ENCODE measurements at regions not wholly inside any gene's neighbourhood (a gene's known extent, or its start where the extent isn't known, plus 50 kb on each side); places are given as distances from the start of the nearest gene placed in this dataset.
A peak's percentile ranks its signal among the peaks of the same experiment; 100 is the strongest.

DNA sequence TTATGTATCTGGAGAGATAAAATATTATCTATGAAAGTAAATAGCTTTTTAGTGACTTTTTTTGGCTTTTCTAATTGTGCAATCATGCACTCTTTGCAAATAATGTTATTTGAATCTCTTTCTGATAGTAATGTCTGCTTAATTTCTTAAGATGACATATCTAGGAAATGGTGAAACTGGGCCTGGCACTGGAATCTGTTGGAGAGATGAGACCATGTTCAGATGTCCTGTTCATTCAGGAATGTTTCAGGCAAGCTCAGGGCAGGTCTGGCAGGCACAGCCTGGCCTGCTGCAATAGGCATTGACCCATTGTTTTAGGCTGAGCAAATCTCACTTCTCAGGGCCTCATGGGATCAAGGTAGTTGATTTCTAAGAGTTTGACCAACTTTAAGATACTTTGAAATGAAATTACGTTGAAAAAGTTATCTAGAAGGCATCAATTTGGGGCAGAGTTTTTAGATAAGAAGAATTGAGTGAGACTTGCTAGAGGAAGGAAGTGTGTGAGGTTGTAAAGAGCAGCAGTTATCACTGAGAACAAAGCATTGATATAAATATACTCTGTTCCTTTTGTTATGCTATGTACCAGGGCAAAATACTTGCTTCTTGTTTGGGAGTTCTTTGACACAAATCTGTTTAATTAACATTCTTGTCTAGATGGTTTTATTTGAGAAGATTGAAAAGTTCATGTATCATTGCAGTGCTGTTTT lies 133.0 kb upstream of the LEF1 start:
- H3K27ac ChIP-seq: peak overlapping the region; percentile 53
- TF ChIP-seq, protein P1, sequence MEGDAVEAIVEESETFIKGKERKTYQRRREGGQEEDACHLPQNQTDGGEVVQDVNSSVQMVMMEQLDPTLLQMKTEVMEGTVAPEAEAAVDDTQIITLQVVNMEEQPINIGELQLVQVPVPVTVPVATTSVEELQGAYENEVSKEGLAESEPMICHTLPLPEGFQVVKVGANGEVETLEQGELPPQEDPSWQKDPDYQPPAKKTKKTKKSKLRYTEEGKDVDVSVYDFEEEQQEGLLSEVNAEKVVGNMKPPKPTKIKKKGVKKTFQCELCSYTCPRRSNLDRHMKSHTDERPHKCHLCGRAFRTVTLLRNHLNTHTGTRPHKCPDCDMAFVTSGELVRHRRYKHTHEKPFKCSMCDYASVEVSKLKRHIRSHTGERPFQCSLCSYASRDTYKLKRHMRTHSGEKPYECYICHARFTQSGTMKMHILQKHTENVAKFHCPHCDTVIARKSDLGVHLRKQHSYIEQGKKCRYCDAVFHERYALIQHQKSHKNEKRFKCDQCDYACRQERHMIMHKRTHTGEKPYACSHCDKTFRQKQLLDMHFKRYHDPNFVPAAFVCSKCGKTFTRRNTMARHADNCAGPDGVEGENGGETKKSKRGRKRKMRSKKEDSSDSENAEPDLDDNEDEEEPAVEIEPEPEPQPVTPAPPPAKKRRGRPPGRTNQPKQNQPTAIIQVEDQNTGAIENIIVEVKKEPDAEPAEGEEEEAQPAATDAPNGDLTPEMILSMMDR (conservative IDR thresholded peaks at IDR 0.05): no peak

DNA sequence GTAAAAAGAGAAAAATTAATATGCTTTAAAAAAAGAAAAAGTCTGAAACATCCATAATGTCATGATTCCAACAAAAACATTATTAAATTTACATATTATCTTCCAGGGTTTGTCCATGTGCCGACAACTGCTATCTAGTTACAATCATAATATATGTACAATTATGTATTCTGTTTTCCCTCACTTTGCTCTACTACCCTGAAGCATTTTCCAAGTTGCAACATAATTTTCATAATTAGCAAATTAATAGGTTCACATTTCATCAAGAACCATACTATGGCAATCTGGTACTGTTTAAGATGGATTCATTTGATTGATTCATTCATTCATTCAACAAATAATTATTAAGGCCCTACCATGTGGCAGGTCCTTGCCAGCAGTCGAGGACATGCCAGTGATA lies 128.9 kb upstream of the LEF1 start:
- no peak overlapping the region for H3K27ac ChIP-seq
- TF ChIP-seq, protein P1 (conservative IDR thresholded peaks at IDR 0.05): no peak

DNA sequence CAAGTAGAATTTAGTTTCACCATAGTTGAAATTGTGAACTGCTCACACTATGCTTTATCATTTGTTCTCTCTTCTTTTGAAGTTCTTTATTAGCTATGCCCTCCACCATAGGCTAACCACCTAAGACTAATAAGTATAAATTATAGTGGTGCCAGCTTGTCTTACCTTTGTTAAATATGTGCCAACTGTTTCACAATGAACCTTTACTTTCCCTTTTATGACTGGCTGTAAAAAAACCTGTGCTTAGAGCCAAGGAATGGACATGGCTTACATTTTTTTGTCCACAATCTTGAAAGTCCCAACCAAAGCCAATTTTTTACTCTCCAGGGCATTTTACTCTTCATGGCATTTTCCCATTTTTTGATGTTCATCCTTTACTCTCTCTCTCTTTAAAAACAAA lies 123.5 kb upstream of the LEF1 start:
- peak overlapping the region; percentile 78 for H3K27ac ChIP-seq
- TF ChIP-seq, protein P1 (conservative IDR thresholded peaks at IDR 0.05): no peak

DNA sequence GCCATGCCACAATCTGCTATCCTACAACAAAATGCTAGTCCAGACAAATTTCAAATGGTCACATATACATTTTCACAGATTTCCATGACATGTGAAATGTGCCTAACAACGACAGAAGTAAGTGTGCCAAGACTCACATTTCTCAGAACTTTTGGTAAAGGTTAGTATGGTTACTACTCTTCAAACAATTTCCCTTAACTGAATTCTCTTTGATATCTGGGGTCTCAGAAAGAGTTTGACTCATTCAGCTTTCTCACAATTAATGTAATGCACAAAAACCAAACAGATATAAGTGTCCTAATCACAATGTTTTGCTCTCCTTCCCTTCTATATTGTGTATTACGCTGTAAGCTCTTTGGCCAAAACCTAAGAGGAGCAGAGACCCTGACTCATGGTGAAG lies 122.4 kb upstream of the LEF1 start:
- H3K27ac ChIP-seq: peak overlapping the region; percentile 78
- TF ChIP-seq, protein P1 (conservative IDR thresholded peaks at IDR 0.05): no peak

DNA sequence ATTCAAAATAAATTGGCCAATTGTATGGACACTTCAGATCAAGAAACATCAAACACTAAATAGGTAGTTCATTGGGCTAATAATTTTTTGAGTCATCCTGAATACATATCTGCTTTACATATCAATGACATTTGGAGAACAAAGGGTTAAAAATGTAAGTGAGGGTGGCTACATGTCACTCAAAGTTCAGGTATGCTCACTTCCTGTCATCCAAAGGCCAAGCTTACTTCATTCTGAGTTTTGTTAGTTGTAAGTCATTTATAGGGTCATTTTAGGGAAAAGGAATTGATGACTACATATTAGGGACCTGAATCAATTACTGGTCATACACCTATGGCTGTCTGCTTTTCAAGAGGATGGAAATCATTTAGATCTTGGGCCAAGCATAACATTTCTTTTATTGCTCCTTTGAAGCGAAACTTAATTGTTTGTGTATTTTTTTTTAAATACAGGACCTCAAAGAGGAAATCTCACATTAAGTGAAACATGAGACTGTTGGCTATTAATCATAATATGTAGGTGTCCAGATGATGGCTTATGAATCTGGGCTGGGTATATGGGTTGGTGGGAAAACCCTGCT lies 119.2 kb upstream of the LEF1 start:
- TF ChIP-seq, protein P1 (conservative IDR thresholded peaks at IDR 0.05): no peak
- H3K27ac ChIP-seq: peak overlapping the region; percentile 16; the same call in 1 of the 2 replicates

DNA sequence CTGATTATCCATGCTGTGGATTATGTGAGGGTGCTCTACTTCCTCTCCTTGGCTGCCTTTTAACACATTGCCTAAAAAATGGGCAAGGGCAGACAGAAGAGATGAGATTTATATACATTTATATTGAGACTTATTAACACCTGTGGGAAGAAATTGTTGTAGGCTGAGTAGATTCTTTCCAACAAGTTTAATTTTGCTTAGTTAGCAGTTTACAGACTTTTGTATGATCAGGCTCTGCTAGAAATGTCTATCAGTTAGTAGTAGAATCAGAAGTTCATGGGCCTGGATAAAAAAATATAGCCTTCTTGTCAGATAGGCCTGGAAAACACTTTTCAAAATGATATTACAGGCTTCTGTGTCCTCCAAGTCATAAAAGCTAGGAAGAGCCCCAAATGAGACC lies 111.3 kb upstream of the LEF1 start:
- no peak overlapping the region for H3K27ac ChIP-seq
- TF ChIP-seq, protein P1 (conservative IDR thresholded peaks at IDR 0.05): no peak

DNA sequence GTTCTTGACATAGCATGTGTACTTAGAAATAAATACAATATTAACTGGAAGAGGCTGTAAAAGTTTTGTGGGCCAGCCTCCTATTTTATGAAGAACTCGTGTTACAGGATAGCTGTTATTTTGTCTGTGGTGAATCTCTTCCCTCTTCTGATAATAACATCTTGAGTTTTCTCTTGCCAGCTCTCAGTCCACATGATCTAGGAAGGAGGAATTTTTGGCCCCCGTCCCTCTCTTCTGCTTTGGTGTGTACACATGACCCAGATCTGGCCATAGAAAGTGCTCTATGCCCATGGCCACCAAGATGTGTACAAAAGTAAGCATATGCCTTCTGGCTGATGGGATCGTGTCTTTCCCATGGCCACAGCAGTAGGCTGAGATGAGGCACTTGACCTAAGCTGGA lies 108.0 kb upstream of the LEF1 start:
- TF ChIP-seq, protein P1 (conservative IDR thresholded peaks at IDR 0.05): no peak
- H3K27ac ChIP-seq: peak overlapping the region; percentile 69
